Panc1 (cell line): ENCODE measurements at regions not wholly inside any gene's neighbourhood (a gene's known extent, or its start where the extent isn't known, plus 50 kb on each side); places are given as distances from the start of the nearest gene placed in this dataset.

Source experiments
- ATAC-seq: fragments of 200-7000 bp; cut with Tn5 transposase; 2 replicates; pipeline ENCODE4 v1.9.1; 2020; ENCODE audit warnings: mild to moderate bottlenecking, moderate library complexity
- BruUV-seq: library from RNA; stranded (reverse); fragments of 400-500 nt; replicated peaks from 2 replicates; lab custom pipeline; 2021; lab: Mats Ljungman, UMichigan
- CTCF ChIA-PET: fragments of 300-600 bp; sonication (Branson Sonifier 250); formaldehyde crosslinking; loops from one replicate; lab custom pipeline; 2022; ENCODE audit warnings: antibody characterized with exemption; lab: Charles Lee
- POLR2A ChIA-PET: fragments of 300-600 bp; sonication (Branson Sonifier 250); formaldehyde crosslinking; loops from one replicate; lab custom pipeline; 2022; ENCODE audit warnings: antibody characterized with exemption; lab: Charles Lee
- DNase-seq: peaks from one replicate; pipeline ENCODE4 v3.0.0-alpha.2; 2010; ENCODE audit warnings: low read depth, low spot score
- H3K27ac ChIP-seq: 2 replicates; pipeline ENCODE4 v1.5.1; 2011; ENCODE audit warnings: mild to moderate bottlenecking, low read length, inconsistent platforms
- H3K27me3 ChIP-seq: fragments of 200-500 bp; sonication (Bioruptor generic); 2 replicates; pipeline ENCODE4 v1.6.0; 2014; ENCODE audit warnings: low read length, inconsistent platforms; ENCODE audit not compliant: control insufficient read depth, insufficient read depth
- H3K36me3 ChIP-seq: fragments of 200-500 bp; sonication (Bioruptor generic); 2 replicates; pipeline ENCODE4 v1.5.1; 2014; ENCODE audit warnings: inconsistent platforms, mild to moderate bottlenecking, low read length, moderate library complexity; ENCODE audit not compliant: control insufficient read depth, insufficient read depth
- H3K4me1 ChIP-seq: 2 replicates; pipeline ENCODE4 v1.5.1; 2011; ENCODE audit warnings: inconsistent platforms, mild to moderate bottlenecking, low read length, moderate library complexity; ENCODE audit not compliant: control insufficient read depth, insufficient read depth
- H3K4me3 ChIP-seq, 2 experiments: 2 replicates each; pipeline ENCODE4 v1.5.1; 2011 to 2012; ENCODE audit warnings: low read depth in 2 of 2, low read length in 2 of 2, mild to moderate bottlenecking in 2 of 2, inconsistent platforms in 1 of 2, moderate library complexity in 1 of 2
- H3K9me3 ChIP-seq: fragments of 200-500 bp; sonication (Bioruptor generic); 2 replicates; pipeline ENCODE4 v1.5.1; 2014; ENCODE audit warnings: low read depth, mild to moderate bottlenecking, inconsistent platforms, low read length, moderate library complexity; ENCODE audit not compliant: control insufficient read depth, insufficient read depth
- POLR2AphosphoS5 ChIP-seq: IDR thresholded peaks from 2 replicates; pipeline ENCODE4 v1.6.1; 2012; ENCODE audit warnings: mild to moderate bottlenecking, low read depth, low read length, moderate library complexity
- REST ChIP-seq, 2 experiments: IDR thresholded peaks; 2 replicates each; pipeline ENCODE4 v1.6.1; 2011 to 2012; ENCODE audit warnings: low read depth in 2 of 2, control low read depth in 1 of 2, low read length in 1 of 2, mild to moderate bottlenecking in 1 of 2, moderate library complexity in 1 of 2; ENCODE audit not compliant: insufficient read depth in 1 of 2
- SIN3A ChIP-seq: IDR thresholded peaks from 2 replicates; pipeline ENCODE4 v1.6.1; 2012; ENCODE audit warnings: low read depth, mild to moderate bottlenecking, low read length, moderate library complexity, borderline replicate concordance; ENCODE audit not compliant: insufficient read depth
- TCF7L2 ChIP-seq: IDR thresholded peaks from 2 replicates; pipeline ENCODE4 v1.6.1; 2011; ENCODE audit warnings: mild to moderate bottlenecking, low read depth, low read length, inconsistent platforms
- in situ Hi-C: cut with HindIII; loops from 2 replicates; pipeline ENCODE4 v1.10.0; 2016; ENCODE audit warnings: low sequenced_read_pairs, low pct_unique_long_range_greater_than_20kb
- intact Hi-C: fragments of 100-400 bp; cut with micrococcal nuclease; formaldehyde crosslinking; loops from one replicate; pipeline ENCODE4 v1.10.0; 2022; ENCODE audit not compliant: unreplicated experiment
- TF ChIP-seq, protein P1 (sequence below): fragments of 450-650 bp; IDR thresholded peaks from 2 replicates; pipeline ENCODE4 v1.5.1; 2017; ENCODE audit warnings: mild to moderate bottlenecking

- in situ Hi-C loops = no loop called here
- no peaks in the 10 kb centered on the region for H3K36me3 ChIP-seq
- POLR2A ChIA-PET = no interaction called here
- H3K9me3 ChIP-seq = no peaks in the 10 kb centered on the region
- no TSS peak for BruUV-seq
- DNase-seq (no peak), ATAC-seq (no peak)
- no peak overlapping the region for H3K27ac ChIP-seq
- H3K27me3 ChIP-seq = no peaks in the 10 kb centered on the region
- H3K4me1 ChIP-seq = no peaks in the 10 kb centered on the region
- TF ChIP-seq REST (IDR thresholded peaks at IDR 0.05; ENCODE audit: insufficient read depth in 1 of 2, low read depth in 2 of 2, low read length in 1 of 2) = no peak
- TF ChIP-seq TCF7L2 = no peak
- TF ChIP-seq SIN3A = no peak
- TF ChIP-seq, protein P1, sequence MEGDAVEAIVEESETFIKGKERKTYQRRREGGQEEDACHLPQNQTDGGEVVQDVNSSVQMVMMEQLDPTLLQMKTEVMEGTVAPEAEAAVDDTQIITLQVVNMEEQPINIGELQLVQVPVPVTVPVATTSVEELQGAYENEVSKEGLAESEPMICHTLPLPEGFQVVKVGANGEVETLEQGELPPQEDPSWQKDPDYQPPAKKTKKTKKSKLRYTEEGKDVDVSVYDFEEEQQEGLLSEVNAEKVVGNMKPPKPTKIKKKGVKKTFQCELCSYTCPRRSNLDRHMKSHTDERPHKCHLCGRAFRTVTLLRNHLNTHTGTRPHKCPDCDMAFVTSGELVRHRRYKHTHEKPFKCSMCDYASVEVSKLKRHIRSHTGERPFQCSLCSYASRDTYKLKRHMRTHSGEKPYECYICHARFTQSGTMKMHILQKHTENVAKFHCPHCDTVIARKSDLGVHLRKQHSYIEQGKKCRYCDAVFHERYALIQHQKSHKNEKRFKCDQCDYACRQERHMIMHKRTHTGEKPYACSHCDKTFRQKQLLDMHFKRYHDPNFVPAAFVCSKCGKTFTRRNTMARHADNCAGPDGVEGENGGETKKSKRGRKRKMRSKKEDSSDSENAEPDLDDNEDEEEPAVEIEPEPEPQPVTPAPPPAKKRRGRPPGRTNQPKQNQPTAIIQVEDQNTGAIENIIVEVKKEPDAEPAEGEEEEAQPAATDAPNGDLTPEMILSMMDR = no peak
- TF ChIP-seq POLR2AphosphoS5 = no peak
- CTCF ChIA-PET = no interaction called here
- H3K4me3 ChIP-seq = no peak overlapping the region
- intact Hi-C loops = no loop called here
Observed at GRCh38 chr12:45655186-45655585, 74.3 kb upstream of the ARID2 start.

DNA sequence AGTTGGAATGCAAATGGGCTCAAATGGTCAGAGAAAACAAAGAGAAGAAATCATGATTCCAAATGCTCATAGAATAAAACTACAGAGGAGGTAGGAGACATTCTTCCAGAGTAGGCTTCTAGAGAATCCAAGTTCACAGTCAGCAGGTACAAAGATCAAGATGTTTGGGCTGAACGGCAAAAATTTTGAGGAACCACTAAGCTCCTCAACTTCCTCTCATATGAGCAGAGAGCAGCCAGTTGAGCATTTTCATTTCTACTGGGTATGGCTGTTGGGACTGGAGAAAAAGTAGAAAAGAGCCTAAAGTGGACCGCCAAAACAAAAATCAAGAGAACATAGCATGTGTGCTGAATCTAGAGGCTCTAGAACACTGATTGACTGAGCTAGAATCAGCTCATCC is 73.8 kb upstream of the ARID2 start:
- intact Hi-C loops = no loop called here

More for the DNA sequence above, 73.8 kb upstream of the ARID2 start:
- DNase-seq (no peak), ATAC-seq (no peak)
- TF ChIP-seq SIN3A (no peak), TCF7L2 (no peak), REST (IDR thresholded peaks at IDR 0.05; ENCODE audit: insufficient read depth in 1 of 2, low read depth in 2 of 2, low read length in 1 of 2) (no peak), POLR2AphosphoS5 (no peak)
- TF ChIP-seq, protein P1 = no peak
- POLR2A ChIA-PET = interaction anchor here (0.6 kb wide), 1 partner anchor 75 kb away, joined by 10 read pairs; no protein-coding TSS in a partner anchor
- H3K9me3 ChIP-seq = no peaks in the 10 kb centered on the region
- no peak overlapping the region for H3K27ac ChIP-seq
- no peaks in the 10 kb centered on the region for H3K36me3 ChIP-seq
- no peaks in the 10 kb centered on the region for H3K27me3 ChIP-seq
- CTCF ChIA-PET = no interaction called here
- BruUV-seq = no TSS peak
- H3K4me3 ChIP-seq = no peak overlapping the region
- in situ Hi-C loops = no loop called here
- H3K4me1 ChIP-seq = no peaks in the 10 kb centered on the region
